ENCODE measurements at regions not wholly inside any gene's neighbourhood (a gene's known extent, or its start where the extent isn't known, plus 50 kb on each side); places are given as distances from the start of the nearest gene placed in this dataset.

DNA sequence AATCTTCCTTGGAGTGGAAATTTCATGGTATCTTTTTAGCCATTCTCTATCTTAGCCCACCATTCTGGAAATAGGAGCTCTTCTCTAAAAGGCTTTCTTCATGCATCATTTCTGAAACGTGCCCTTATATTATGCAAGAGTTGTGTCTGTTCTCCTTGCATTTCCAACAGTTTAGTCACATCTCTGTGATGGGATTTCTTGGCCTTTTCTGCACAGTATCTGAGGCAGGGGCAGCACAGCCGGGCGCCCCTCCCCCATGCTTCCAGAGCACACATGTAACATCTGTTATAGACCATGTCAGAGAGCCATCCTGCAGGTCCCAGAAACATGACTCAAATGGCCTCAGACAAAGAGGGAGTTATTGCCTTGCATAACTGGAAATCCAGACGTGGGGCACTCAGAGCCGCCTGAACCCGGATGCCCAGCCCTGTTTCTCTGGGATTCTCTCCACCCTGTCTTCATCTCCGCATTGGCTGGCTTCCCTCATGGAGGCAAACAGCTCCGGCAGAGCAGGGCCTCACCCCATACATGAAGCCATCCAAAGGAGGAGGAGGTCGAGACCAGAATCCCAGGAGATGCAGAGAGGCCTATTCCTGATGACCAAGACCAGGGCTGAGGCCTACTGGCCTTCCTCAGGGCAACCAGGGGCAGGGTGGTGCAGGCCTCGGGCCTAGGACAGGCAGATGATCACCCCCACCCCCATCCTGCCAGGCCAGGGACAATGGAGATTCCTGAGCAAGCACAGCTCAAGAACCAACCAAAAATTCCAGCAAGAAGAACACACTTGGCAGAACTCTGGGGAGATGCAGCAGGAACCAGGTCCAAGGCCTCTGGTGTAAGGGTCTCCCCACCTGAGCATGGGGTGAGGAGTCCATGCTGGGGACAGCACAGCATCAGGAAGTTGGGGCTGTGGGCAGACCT, 61.3 kb downstream of the IGLL5 start:
- TF ChIP-seq, protein P1, sequence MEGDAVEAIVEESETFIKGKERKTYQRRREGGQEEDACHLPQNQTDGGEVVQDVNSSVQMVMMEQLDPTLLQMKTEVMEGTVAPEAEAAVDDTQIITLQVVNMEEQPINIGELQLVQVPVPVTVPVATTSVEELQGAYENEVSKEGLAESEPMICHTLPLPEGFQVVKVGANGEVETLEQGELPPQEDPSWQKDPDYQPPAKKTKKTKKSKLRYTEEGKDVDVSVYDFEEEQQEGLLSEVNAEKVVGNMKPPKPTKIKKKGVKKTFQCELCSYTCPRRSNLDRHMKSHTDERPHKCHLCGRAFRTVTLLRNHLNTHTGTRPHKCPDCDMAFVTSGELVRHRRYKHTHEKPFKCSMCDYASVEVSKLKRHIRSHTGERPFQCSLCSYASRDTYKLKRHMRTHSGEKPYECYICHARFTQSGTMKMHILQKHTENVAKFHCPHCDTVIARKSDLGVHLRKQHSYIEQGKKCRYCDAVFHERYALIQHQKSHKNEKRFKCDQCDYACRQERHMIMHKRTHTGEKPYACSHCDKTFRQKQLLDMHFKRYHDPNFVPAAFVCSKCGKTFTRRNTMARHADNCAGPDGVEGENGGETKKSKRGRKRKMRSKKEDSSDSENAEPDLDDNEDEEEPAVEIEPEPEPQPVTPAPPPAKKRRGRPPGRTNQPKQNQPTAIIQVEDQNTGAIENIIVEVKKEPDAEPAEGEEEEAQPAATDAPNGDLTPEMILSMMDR (conservative IDR thresholded peaks at IDR 0.05; ENCODE audit: low read length), result no peak
- no peak for TF ChIP-seq EZH2phosphoT487 (IDR thresholded peaks at IDR 0.05; ENCODE audit: borderline replicate concordance, low read depth, low read length)
